ENCODE measurements at regions not wholly inside any gene's neighbourhood (a gene's known extent, or its start where the extent isn't known, plus 50 kb on each side); places are given as distances from the start of the nearest gene placed in this dataset.

DNA sequence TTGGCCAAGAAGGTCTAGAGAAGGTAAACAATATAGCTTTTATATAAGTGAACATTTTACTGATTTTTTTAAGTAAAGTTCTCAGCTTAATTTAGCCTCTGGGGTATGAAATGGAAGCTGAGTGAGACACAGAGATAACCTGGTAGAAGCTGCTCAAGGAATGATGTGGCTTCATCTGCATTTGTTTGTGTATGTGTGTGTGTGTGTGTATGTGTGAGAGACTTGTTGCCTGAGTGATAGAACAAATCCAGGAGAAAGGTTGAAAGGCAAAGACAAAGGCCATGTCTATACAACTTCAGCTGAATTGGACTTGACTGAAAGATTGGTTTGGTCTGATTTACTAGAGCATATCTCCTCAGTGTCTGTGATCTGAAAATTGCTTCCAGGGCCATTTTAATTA lies 63.6 kb downstream of the PCDH7 start:
- ATAC-seq (no peak), DNase-seq (ENCODE audit: missing footprints) (no peak)
- intact Hi-C loops (cut with DNase I): no loop called here

DNA sequence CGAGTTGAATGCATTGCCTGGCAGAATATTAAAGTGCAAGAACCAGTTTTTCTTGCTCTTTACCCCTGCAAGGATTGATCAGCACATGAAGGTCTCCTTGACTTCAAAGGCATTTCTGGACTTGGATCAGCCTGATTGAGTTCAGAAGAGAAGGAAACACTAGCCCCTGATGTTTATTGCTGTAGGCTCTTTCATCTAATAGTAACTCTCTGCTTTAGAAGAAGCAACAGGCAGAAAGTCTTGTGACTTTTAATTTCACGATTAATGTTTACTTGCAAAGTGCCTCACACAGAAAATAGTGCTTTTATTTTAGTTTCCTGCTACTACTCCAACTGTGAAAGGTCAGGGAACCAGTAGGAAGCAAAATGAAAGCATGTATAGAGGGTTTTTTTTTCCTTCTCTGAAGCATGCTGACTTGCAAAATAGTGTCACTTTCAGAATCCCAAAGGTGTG lies 69.1 kb downstream of the PCDH7 start:
- intact Hi-C loops (cut with DNase I): no loop called here
- DNase-seq (ENCODE audit: missing footprints): no peak
- no peak for ATAC-seq

GRCh38 chr4:30790123-30790522 lies 70.0 kb downstream of the PCDH7 start:
- ATAC-seq: no peak
- intact Hi-C loops (cut with DNase I): no loop called here
- no peak for DNase-seq (ENCODE audit: missing footprints)

DNA sequence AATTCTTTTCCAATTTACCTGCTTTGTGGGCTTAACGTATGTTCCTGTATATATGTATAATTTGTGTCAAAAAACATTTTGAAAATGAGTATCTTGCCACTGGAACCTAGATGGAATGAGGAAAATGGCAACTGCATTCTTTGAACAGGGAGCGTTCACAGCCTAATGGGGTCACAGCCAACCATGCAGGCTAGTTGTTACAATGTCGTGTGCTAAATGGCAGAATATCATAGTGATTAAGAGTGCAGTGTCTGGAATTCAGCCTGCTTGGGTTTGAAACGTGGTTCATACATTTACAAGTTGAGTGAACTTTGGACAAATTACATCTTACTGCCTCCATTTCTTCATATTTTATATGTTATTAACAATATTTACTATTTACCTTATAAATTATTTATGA lies 70.8 kb downstream of the PCDH7 start:
- ATAC-seq: no peak
- DNase-seq (ENCODE audit: missing footprints): no peak
- intact Hi-C loops (cut with DNase I): no loop called here

GRCh38 chr4:30792601-30793000 lies 72.4 kb downstream of the PCDH7 start:
- intact Hi-C loops (cut with DNase I): no loop called here

GRCh38 chr4:30801876-30802275 lies 81.7 kb downstream of the PCDH7 start:
- intact Hi-C loops (cut with DNase I): no loop called here
- ATAC-seq: no peak

More at GRCh38 chr4:30792601-30793000, 72.4 kb downstream of the PCDH7 start:
- ATAC-seq (no peak), DNase-seq (ENCODE audit: missing footprints) (no peak)

GRCh38 chr4:30802622-30803323 lies 82.6 kb downstream of the PCDH7 start:
- intact Hi-C loops (cut with DNase I): no loop called here
- ATAC-seq (peak; percentile 86), DNase-seq (ENCODE audit: missing footprints) (peak; percentile 13)

More at GRCh38 chr4:30801876-30802275, 81.7 kb downstream of the PCDH7 start:
- DNase-seq (ENCODE audit: missing footprints): no peak

- intact Hi-C loops (cut with DNase I): no loop called here
- ATAC-seq (no peak), DNase-seq (ENCODE audit: missing footprints) (no peak)
Observed at GRCh38 chr4:30808276-30808675, 88.1 kb downstream of the PCDH7 start.

DNA sequence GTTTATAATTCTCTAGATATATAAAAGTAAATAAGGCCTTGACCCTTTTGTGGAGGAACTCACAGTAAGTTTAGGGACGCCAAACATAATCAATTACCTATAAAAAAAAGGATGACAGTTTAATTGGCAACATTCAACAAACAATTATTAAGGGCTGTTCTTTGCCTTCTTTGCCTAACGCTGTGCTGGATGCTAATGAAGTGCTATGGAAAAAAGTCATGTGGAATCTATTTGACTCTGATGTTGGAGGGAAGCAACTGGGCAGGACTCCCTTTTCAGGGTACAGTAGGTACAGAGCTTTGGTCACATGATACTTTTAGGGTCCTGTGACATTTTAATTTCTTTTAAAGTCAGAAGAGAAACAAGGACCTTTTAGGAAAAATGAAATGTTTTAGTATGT lies 91.1 kb downstream of the PCDH7 start:
- ATAC-seq (no peak), DNase-seq (ENCODE audit: missing footprints) (no peak)
- intact Hi-C loops (cut with DNase I): no loop called here

- no peak for ATAC-seq
- DNase-seq (ENCODE audit: missing footprints): no peak
- intact Hi-C loops (cut with DNase I): no loop called here
Observed at GRCh38 chr4:30815685-30816084, 95.5 kb downstream of the PCDH7 start.

- no peak for DNase-seq (ENCODE audit: missing footprints)
- ATAC-seq: no peak
- intact Hi-C loops (cut with DNase I): no loop called here
Observed at GRCh38 chr4:30817447-30817846, 97.3 kb downstream of the PCDH7 start.

DNA sequence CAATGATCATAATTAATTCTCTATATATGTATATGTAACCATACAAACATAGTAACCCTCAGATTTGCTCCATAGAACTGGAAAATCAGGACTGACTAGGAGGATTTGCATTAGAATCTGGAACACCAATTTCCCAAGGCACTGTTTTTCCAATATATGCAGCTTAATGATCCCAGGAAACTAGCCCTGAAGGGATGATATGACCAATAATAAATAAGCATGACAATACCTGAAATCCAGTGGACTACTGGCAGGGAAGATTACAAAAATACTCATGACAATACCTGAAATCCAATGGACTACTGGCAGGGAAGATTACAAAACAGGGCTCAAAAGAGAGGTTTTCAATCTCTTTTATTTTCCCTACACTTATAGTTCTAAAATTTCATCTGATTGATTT lies 98.4 kb downstream of the PCDH7 start:
- intact Hi-C loops (cut with DNase I): no loop called here
- ATAC-seq: no peak
- DNase-seq (ENCODE audit: missing footprints): no peak

GRCh38 chr4:30821275-30821674 lies 101.1 kb downstream of the PCDH7 start:
- intact Hi-C loops (cut with DNase I): no loop called here
- no peak for ATAC-seq
- no peak for DNase-seq (ENCODE audit: missing footprints)

DNA sequence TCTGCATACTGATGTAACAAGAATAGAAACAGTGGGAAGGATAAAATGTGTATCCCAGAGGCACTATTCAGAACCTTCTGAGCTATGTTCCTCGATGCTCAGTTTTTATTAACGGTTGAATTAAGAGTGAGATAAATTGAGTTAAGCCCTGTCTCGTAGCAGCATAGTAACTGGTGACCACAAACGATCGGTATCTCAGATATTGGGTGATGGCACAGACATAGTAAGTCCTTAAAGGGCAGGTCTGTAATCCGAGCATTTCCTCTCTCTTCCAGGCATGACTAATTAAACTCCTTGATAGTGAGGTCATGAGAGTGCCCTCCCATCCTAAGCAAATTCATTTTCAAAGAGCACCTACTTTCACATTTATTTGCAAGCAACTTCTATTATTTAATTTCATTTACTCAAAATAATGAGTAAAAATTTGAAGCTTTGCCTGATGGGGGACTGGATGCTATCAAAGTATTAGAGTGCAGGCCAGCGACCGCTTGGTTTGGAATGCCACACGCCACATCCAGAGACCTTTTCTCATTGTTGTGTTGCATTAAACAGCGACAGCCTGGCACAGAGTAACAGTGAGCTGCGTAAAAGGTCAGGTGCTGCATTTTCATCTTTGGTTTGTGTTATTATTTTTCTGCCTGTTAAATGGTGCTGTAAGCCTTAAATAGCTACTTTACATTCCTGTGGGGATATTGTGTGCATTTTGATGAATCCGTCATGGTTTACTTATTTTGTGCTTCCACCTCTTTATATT lies 101.9 kb downstream of the PCDH7 start:
- intact Hi-C loops (cut with DNase I): no loop called here
- no peak for DNase-seq (ENCODE audit: missing footprints)
- ATAC-seq: no peak

GRCh38 chr4:30822911-30823551 lies 102.9 kb downstream of the PCDH7 start:
- ATAC-seq (no peak), DNase-seq (ENCODE audit: missing footprints) (no peak)
- intact Hi-C loops (cut with DNase I): no loop called here

DNA sequence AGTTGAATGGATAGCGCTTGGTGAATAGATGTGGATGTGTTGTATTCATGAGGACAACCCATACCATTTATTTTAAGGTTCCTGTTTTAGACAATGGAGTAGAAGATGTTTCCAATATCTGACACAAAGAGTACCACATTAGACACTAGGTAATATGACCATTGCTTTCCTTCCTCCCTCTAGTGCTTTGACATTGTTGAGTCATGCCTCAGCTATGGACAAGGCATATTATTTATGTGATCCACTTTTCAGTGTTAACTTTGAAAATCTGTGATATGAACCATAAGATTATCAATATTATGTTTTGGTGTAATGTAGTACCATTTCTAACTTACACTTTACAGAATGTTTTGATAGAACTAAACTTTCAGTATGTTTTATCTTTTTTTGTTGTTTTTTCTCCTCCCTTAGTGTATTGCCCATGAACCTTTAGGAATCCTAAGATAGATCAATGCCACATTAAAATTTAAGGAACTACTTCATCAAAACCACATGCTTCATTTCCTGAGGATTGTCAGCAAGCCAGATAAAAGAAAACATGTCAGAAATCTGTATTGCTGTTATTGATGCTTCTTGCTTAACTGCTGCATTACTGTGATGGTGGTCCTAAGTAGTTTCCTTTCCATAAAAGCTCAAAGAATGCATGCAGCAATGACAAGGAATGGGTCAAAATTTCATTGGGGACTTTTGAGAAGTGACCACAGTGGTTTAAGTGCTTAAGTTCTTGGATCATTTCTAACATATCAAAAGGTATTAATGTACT lies 105.0 kb downstream of the PCDH7 start:
- DNase-seq (ENCODE audit: missing footprints): no peak
- intact Hi-C loops (cut with DNase I): no loop called here
- no peak for ATAC-seq

DNA sequence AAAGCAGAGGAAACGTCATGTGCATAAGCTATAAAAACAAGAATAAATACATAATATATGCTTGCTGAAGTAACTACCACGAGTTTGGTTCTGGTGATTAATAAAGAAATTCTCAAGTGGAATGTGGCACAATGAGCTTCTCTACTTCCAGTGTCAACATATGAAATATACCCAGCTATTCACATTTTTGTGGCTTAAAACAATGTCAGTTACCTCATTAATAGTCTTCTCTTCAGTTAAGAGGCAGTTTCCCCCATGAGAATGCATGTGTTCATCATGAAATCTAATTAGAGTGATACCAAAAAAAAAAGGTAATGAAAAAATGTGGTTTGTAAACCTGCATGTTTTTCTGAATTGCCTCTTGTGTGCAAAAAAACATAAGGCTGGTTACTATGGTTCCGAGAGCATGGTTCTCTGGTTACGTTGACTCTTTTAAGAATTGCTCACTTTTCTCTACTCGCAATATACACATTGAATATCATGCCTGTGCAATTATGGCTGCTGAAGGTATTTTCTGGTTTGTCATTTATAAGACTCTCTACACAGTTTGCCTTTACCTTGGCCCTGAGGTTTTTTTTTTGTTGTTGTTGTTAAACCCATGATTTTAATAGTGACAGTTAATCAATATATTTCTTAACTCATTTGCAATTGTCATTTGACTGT lies 108.2 kb downstream of the PCDH7 start:
- DNase-seq (ENCODE audit: missing footprints) (no peak), ATAC-seq (no peak)
- intact Hi-C loops (cut with DNase I): no loop called here

DNA sequence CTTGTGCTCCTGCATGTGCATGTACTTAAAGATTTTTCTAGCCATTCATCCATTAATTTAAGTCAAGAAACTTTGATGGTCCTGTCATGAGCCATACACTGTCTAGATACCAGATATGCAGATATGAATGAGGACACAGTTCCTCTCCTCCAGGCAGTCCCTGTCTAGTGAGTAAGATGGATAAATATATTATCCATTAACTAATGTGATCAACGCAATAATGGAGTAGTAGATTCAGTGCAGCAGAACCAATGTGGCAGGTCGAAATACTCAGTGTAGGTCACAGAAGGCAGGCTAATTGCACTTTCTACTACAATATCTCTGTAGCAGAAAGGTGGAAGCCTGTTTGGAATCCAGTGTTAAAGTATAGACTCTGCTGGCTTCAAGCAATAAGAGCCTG lies 112.5 kb downstream of the PCDH7 start:
- intact Hi-C loops (cut with DNase I): no loop called here
- DNase-seq (ENCODE audit: missing footprints): no peak
- no peak for ATAC-seq

DNA sequence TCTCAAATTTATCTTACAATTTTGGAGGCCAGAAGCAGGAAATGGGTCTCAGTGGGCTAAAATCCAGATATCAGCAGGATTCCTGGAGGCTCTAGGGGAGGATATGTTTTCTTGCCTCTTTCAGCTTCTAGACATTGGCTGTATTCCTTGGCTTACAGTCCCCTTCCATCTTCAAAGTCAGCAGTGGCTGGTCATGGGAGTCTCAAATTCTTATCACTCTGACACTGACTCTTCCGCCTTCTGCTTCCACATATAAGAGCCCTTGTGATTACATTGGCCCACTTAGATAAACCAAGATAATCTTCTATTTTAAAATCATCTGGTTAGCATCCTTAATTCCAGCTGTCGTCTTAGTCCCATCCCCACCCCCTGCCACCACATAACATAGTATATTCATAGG lies 113.0 kb downstream of the PCDH7 start:
- ATAC-seq (no peak), DNase-seq (ENCODE audit: missing footprints) (no peak)
- intact Hi-C loops (cut with DNase I): no loop called here
